Stimulated activated CD8-positive, alpha-beta memory T cell treated with anti-CD3 and anti-CD28 coated beads, Interleukin-15, amount 100 ng/mL, for 24 hours (primary cell): ENCODE measurements at regions not wholly inside any gene's neighbourhood (a gene's known extent, or its start where the extent isn't known, plus 50 kb on each side); places are given as distances from the start of the nearest gene placed in this dataset.

Source experiments
- DNase-seq: peaks from one replicate; pipeline ENCODE4 v3.0.0-alpha.2; 2020; ENCODE audit warnings: low read depth

DNA sequence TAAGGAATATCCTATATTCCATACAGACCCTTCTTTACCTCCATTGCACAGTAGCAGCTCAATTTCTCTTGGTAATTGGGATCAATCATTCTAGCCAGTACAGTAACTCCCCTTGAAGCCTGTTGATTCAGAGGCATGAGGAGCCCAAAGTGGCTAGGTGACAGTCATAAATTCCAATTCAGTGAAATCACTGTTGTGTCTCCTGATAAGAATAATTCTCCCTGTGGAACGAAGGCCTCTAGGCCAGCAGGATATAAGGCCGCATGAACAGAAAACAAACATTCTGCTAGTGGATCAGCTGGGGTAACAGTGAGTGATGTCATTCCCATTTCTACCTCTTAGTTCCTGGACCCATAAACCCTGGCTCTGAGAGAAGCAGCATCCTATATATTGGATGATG is 696.3 kb downstream of the NR2F2 start:
- DNase-seq, result no peak

GRCh38 chr15:97027772-97028171 is 697.3 kb downstream of the NR2F2 start:
- DNase-seq, result no peak

DNA sequence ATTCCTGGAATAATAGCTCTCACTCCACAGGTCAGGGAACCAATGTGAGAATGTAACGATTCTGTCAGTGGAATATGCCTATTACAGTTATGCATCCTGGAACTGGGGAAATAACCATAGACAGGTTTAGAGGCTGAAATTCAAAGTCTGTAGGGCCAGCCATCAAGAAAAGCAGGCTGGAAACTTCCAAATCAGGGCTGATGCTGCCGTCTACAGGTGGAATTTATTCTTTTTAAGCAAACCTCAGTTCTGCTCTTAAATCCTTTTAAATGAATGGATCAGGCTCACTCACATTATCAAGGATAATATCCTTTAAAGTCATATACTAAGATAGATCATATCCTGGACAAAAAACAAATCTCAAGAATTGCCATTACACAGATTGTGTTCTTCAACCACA is 699.8 kb downstream of the NR2F2 start:
- no peak for DNase-seq

GRCh38 chr15:97036301-97036700 is 705.8 kb downstream of the NR2F2 start:
- DNase-seq, result no peak

GRCh38 chr15:97037080-97037479 is 706.6 kb downstream of the NR2F2 start:
- no peak for DNase-seq

GRCh38 chr15:97045666-97046421 is 715.3 kb downstream of the NR2F2 start:
- no peak for DNase-seq

DNA sequence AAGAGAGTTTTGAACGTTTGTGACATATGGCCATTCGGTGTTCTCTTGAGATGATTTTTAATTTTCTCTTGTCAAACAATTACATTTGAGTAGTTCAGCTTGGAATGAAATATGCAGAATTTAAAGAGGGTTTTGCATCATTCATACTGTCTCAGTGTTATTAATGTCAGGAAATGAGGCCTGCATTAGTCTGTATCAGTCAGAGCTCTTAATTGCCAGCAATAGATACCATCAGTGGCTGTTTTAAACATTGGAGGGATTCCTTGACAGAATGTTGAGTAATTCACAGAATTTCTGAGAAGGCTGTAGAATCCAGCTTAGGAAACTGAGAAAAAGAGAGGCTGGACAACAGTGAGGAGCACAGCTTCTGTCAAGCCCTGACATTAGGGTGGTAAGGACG is 722.0 kb downstream of the NR2F2 start:
- no peak for DNase-seq

GRCh38 chr15:97053635-97054034 is 723.1 kb downstream of the NR2F2 start:
- no peak for DNase-seq

DNA sequence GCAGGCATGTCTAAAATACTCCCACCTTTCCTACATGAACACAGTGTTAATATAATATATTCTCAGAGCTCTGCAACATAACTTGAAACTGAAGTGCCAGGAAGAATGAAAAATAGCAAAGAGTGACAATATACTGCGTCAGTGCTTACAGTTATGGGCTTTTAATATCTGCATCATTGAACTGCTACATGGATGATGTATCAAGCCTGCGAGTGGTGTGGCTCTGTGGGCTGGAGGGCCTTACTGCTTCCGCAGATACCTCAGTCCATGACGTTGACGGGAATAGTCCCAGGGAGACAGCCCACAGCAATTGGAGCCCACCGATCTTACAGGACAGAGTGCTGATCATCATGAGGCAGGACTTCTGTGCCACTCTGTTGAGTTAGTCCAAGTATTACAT is 727.0 kb downstream of the NR2F2 start:
- DNase-seq, result no peak

GRCh38 chr15:97059281-97059680 is 728.8 kb downstream of the NR2F2 start:
- DNase-seq, result no peak

GRCh38 chr15:97061392-97061791 is 730.9 kb downstream of the NR2F2 start:
- DNase-seq, result no peak

DNA sequence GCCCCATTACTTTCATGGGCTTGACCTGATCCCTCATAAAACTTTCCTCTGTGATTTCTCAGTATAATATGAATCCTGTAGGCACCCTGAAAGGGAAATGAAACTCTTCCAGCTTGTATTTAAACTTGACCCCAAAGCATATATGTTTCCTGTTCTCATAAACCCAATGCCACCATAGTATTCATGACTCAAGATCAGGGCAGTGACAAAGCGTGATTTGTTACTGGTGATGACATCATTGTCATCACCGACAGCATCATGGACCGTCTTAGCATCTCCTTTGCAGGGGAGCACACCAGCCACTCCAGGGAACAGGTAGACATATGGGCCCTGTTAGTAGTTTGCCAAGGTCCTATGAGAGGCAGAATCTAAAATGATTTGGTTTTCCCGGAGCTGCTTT is 741.2 kb downstream of the NR2F2 start:
- no peak for DNase-seq

GRCh38 chr15:97072545-97072944 is 742.0 kb downstream of the NR2F2 start:
- no peak for DNase-seq

DNA sequence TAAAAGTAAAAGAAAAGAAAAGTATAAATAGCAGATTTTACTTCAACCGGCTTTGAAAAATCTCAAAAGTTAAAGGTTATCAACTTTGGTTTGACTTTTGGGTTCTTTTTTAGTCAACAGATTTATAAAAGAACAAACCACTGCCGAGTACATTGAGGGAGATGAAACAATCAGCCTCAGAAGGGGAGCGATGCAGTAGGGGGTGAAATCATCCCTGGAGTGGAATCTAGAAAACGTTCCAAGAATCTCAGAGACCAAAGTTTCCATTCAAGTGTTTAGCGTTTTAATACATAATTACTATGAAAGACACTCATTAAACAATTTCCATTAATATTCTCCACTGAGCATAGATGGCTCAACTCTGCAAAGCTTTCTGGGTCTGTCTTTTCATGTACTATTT is 745.5 kb downstream of the NR2F2 start:
- DNase-seq, result no peak

DNA sequence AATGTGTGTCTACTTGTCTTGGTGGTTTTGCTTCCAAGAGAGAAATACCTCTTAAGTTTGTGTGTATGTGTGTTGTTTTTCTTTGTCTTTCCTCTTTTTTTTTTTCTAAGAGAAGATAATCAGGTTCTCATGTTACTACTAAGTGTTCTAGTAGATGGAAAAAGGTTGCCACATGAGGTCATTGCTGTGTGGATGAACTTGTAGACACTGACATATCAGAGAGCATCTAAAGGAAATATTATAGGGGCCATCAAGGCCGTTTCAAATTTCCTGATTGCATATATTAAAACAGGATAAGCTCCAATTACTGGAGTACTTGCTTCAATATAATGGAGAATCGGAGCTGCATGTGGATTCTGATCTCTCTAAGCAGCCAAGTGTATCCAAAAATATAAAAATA is 747.5 kb downstream of the NR2F2 start:
- no peak for DNase-seq

DNA sequence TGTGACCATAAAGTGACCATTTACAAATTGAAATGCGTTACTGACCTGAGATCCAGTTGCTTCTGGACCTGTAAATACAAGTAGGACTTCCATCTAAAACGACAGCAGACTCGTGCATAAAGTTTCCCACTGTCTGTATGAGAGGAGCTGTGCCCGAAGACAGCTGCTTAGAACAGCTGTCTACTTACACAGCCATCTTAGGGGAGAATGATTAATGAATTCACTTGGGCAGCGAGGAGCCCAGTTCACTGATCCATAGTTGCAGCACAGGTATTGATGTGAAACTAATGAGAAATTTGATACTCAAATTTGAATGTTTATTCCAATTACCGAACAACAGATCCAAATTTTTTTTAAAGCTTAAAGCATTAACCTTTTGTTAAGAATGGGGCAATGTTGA is 748.1 kb downstream of the NR2F2 start:
- no peak for DNase-seq

- no peak for DNase-seq
Measured at GRCh38 chr15:97081666-97082226, 751.2 kb downstream of the NR2F2 start.

DNA sequence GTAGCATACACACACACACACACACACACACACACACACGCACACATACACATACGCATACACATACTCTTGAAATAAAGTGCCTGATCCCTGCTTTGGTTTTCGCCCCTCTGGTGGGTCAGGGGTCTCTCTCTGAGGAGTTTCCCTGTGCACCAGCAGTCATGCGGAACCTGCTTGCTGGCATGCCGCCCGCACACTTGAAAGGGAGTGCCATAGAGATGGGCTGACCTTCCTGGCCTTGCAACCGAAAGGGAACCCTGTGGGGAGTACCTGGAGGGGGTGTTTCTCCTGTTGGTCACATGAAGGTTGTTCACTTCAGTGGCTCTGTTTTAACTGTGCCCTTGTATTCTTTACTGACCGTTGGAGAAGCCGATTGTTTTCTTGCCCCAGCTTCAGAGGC is 752.3 kb downstream of the NR2F2 start:
- no peak for DNase-seq

- DNase-seq, result no peak
Measured at GRCh38 chr15:97084650-97085049, 754.1 kb downstream of the NR2F2 start.

DNA sequence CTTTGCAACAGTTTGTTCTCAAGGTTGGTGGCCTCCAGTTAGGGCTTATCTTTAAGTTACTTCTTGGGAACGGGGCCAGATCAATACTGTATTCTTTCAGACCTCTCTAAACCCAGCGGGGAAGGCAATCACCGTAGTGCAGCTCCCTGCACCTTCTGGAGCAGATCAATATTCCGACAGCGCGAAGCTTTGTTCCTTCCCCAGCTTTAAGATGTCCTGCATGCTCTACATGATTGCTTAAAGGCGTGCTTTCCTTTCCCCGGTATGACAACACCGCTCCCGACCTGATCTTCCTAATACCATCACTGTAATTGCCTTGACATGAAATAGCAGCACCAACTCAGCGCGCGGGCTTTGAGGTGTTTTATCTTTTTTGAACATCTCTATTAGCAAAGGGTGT is 755.2 kb downstream of the NR2F2 start:
- no peak for DNase-seq

DNA sequence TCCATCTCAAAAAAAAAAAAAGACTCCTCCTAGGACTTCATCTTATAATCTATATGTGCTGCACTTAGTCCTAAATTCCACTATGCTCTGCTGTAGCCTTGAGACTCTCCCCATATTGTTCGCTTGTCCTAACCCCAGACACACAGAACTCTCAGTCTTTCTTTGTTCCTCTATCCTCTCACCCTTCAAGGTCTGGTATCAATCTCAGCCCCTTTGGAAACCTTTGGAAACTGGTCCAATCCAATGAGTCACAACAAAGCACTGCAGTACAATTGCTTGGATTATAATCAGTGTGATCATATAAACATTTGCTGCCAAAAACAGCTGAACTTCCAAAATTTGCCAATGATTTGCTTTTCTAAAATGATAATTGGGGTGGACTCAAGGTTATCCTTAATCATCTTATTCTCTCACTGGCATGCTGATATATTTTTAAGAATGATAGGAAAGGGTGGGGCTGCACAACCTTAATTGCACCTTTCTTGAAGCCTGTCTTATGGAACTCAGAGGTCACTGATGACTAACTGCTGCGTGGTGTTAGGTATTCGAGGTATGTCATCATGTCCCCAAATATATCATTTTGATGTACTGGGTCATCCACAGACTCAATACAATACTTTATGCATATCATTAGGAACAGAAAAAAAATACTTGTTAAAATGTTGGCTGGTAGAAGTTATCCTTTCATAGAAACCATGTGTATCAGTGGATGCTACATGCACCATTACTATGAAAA is 756.7 kb downstream of the NR2F2 start:
- DNase-seq, result no peak

GRCh38 chr15:97091093-97091492 is 760.6 kb downstream of the NR2F2 start:
- DNase-seq, result no peak

GRCh38 chr15:97092656-97093055 is 762.2 kb downstream of the NR2F2 start:
- DNase-seq, result no peak
